PC-9 (cell line): ENCODE measurements at regions not wholly inside any gene's neighbourhood (a gene's known extent, or its start where the extent isn't known, plus 50 kb on each side); places are given as distances from the start of the nearest gene placed in this dataset.

ENCODE experiments used
- BruUV-seq: library from RNA; stranded (reverse); fragments of 400-500 nt; replicated peaks from 2 replicates; lab custom pipeline; 2021; lab: Mats Ljungman, UMichigan
- CTCF ChIA-PET: fragments of 300-600 bp; sonication (Branson Sonifier 250); formaldehyde crosslinking; loops from one replicate; lab custom pipeline; 2022; ENCODE audit warnings: antibody characterized with exemption; lab: Charles Lee
- POLR2A ChIA-PET: fragments of 300-600 bp; sonication (Branson Sonifier 250); formaldehyde crosslinking; loops from one replicate; lab custom pipeline; 2022; ENCODE audit warnings: antibody characterized with exemption; ENCODE audit not compliant: unreplicated experiment; lab: Charles Lee
- DNase-seq, 2 experiments: peaks; one replicate each; pipeline versions ENCODE4 v3.0.0 to v3.0.0-alpha.2; 2015 to 2022; ENCODE audit warnings: mixed read lengths in 1 of 2
- H2AFZ ChIP-seq: fragments of 200-600 bp; sonication (generic); 2 replicates; pipeline ENCODE4 v1.8.1; 2017; ENCODE audit warnings: antibody characterized with exemption
- H3F3A ChIP-seq: fragments of 200-600 bp; sonication (generic); 2 replicates; pipeline ENCODE4 v1.8.1; 2017; ENCODE audit warnings: antibody characterized with exemption, mild to moderate bottlenecking, low read depth; ENCODE audit not compliant: insufficient read depth
- H3K27ac ChIP-seq: fragments of 200-600 bp; sonication (generic); 2 replicates; pipeline ENCODE4 v1.6.1; 2016; ENCODE audit warnings: mixed run types
- H3K27me3 ChIP-seq: fragments of 200-600 bp; sonication (generic); 2 replicates; pipeline ENCODE4 v1.6.1; 2016; ENCODE audit warnings: low read depth, mixed run types; ENCODE audit not compliant: insufficient read depth
- H3K36me3 ChIP-seq: fragments of 200-600 bp; sonication (generic); 2 replicates; pipeline ENCODE4 v1.6.1; 2016; ENCODE audit warnings: low read depth, mixed run types
- H3K4me1 ChIP-seq: fragments of 200-600 bp; sonication (generic); replicated peaks from 2 replicates; pipeline ENCODE4 v1.6.1; 2016; ENCODE audit warnings: mixed run types; ENCODE audit not compliant: insufficient read depth
- H3K4me2 ChIP-seq: fragments of 200-600 bp; sonication (generic); 2 replicates; pipeline ENCODE4 v1.6.1; 2017; ENCODE audit warnings: mixed run types
- H3K4me3 ChIP-seq: fragments of 200-600 bp; sonication (generic); 2 replicates; pipeline ENCODE4 v1.6.1; 2016; ENCODE audit warnings: mixed run types
- H3K79me2 ChIP-seq: fragments of 200-600 bp; sonication (generic); 2 replicates; pipeline ENCODE4 v1.6.1; 2017; ENCODE audit warnings: low read depth, mixed run types
- H3K9me2 ChIP-seq: fragments of 200-600 bp; sonication (generic); 2 replicates; pipeline ENCODE4 v1.8.1; 2017; ENCODE audit warnings: mild to moderate bottlenecking; ENCODE audit not compliant: insufficient read depth
- H3K9me3 ChIP-seq: fragments of 200-600 bp; sonication (generic); 2 replicates; pipeline ENCODE4 v1.8.1; 2016; ENCODE audit warnings: low read depth; ENCODE audit not compliant: insufficient read depth
- H4K20me1 ChIP-seq: fragments of 200-600 bp; sonication (generic); 2 replicates; pipeline ENCODE4 v1.8.1; 2017; ENCODE audit not compliant: insufficient read depth
- CTCF ChIP-seq: fragments of 200-600 bp; sonication (generic); conservative IDR thresholded peaks from 2 replicates; pipeline ENCODE4 v1.6.1; 2017; ENCODE audit warnings: mixed run types, antibody characterized with exemption, mild to moderate bottlenecking, moderate library complexity
- EZH2 ChIP-seq: fragments of 200-600 bp; sonication (generic); IDR thresholded peaks from 2 replicates; pipeline ENCODE4 v1.8.0; 2017; ENCODE audit warnings: antibody characterized with exemption, low read depth
- intact Hi-C: fragments of 100-400 bp; cut with micrococcal nuclease; formaldehyde crosslinking; loops from one replicate; pipeline ENCODE4 v1.10.0; 2022; ENCODE audit not compliant: unreplicated experiment

- CTCF ChIA-PET: no interaction called here
- BruUV-seq: no TSS peak
- no peak overlapping the region for H3K4me3 ChIP-seq
- H4K20me1 ChIP-seq: 0 out of 2 replicates have a peak, but pooled peaks cover 3% of the 10 kb centered on the region
- no peak for DNase-seq
- no peaks in the 10 kb centered on the region for H3K4me1 ChIP-seq
- no peaks in the 10 kb centered on the region for H3F3A ChIP-seq
- no peak for TF ChIP-seq EZH2
- no peak for TF ChIP-seq CTCF
- POLR2A ChIA-PET: no interaction called here
- no peak overlapping the region for H3K27ac ChIP-seq
- no peak overlapping the region for H2AFZ ChIP-seq
- H3K9me2 ChIP-seq: no peaks in the 10 kb centered on the region
- no peaks in the 10 kb centered on the region for H3K9me3 ChIP-seq
- H3K36me3 ChIP-seq: no peaks in the 10 kb centered on the region
- no peak overlapping the region for H3K4me2 ChIP-seq
- H3K27me3 ChIP-seq: no peaks in the 10 kb centered on the region
- no peaks in the 10 kb centered on the region for H3K79me2 ChIP-seq
- intact Hi-C loops: no loop called here
Measured at GRCh38 chr6:144662812-144663365, 377.8 kb downstream of the UTRN start.

GRCh38 chr6:144664281-144664680, 379.1 kb downstream of the UTRN start:
- Histone ChIP-seq H3K9me2 (no peaks in the 10 kb centered on the region), H3K36me3 (no peaks in the 10 kb centered on the region), H2AFZ (no peak overlapping the region), H3K4me2 (no peak overlapping the region), H3K27ac (no peak overlapping the region), H3K27me3 (no peaks in the 10 kb centered on the region), H3K4me3 (no peak overlapping the region), H4K20me1 (0 out of 2 replicates have a peak, but pooled peaks cover 3% of the 10 kb centered on the region), H3K4me1 (no peaks in the 10 kb centered on the region), H3K79me2 (no peaks in the 10 kb centered on the region), H3K9me3 (no peaks in the 10 kb centered on the region), H3F3A (no peaks in the 10 kb centered on the region)
- no TSS peak for BruUV-seq
- intact Hi-C loops: no loop called here
- DNase-seq: no peak
- ChIA-PET CTCF (no interaction called here), POLR2A (no interaction called here)
- TF ChIP-seq CTCF (no peak), EZH2 (no peak)

- Histone ChIP-seq H3K4me1 (no peaks in the 10 kb centered on the region), H4K20me1 (0 out of 2 replicates have a peak, but pooled peaks cover 3% of the 10 kb centered on the region), H3K4me3 (no peak overlapping the region), H2AFZ (no peak overlapping the region), H3K9me2 (no peaks in the 10 kb centered on the region), H3K9me3 (no peaks in the 10 kb centered on the region), H3K27ac (no peak overlapping the region), H3K27me3 (no peaks in the 10 kb centered on the region), H3K36me3 (no peaks in the 10 kb centered on the region), H3F3A (no peaks in the 10 kb centered on the region), H3K79me2 (no peaks in the 10 kb centered on the region), H3K4me2 (no peak overlapping the region)
- CTCF ChIA-PET: no interaction called here
- no TSS peak for BruUV-seq
- POLR2A ChIA-PET: no interaction called here
- no peak for TF ChIP-seq CTCF
- TF ChIP-seq EZH2: no peak
- intact Hi-C loops: no loop called here
- DNase-seq: no peak
Measured at GRCh38 chr6:144664947-144665346, 379.8 kb downstream of the UTRN start.
